GM12878 (cell line): ENCODE measurements at regions not wholly inside any gene's neighbourhood (a gene's known extent, or its start where the extent isn't known, plus 50 kb on each side); places are given as distances from the start of the nearest gene placed in this dataset.

Experiments
- ASH2L ChIP-seq: fragments of 300-600, 200-600 bp; sonication (generic); IDR thresholded peaks from 2 replicates; pipeline ENCODE4 v1.6.1; 2017; ENCODE audit warnings: low read depth, mild to moderate bottlenecking, borderline replicate concordance
- ZNF274 ChIP-seq: IDR thresholded peaks from one replicate; pipeline ENCODE4 v1.8.0; 2011; ENCODE audit not compliant: insufficient read length, insufficient read depth

- no peak for TF ChIP-seq ASH2L
- no peak for TF ChIP-seq ZNF274
Measured at GRCh38 chr1:38293567-38293966, 247.0 kb upstream of the POU3F1 start.
